IMR-90 (cell line): ENCODE measurements at regions not wholly inside any gene's neighbourhood (a gene's known extent, or its start where the extent isn't known, plus 50 kb on each side); places are given as distances from the start of the nearest gene placed in this dataset.

ENCODE experiments used
- CTCF ChIP-seq: conservative IDR thresholded peaks from 2 replicates; pipeline ENCODE4 v1.5.1; 2012; ENCODE audit warnings: mild to moderate bottlenecking, low read depth, low read length, improper control_type of control experiment
- ELK1 ChIP-seq: fragments of 150-350 bp; IDR thresholded peaks from 2 replicates; pipeline ENCODE4 v1.6.1; 2016; ENCODE audit warnings: low read depth, mild to moderate bottlenecking, low read length, moderate library complexity, borderline replicate concordance
- MAZ ChIP-seq: IDR thresholded peaks from 2 replicates; pipeline ENCODE4 v1.6.1; 2012; ENCODE audit warnings: low read depth, mild to moderate bottlenecking, low read length, improper control_type of control experiment, moderate library complexity, borderline replicate concordance
- RCOR1 ChIP-seq: IDR thresholded peaks from 2 replicates; pipeline ENCODE4 v1.6.1; 2012; ENCODE audit warnings: mild to moderate bottlenecking, low read length, improper control_type of control experiment; ENCODE audit not compliant: insufficient replicate concordance
- RFX5 ChIP-seq: IDR thresholded peaks from 2 replicates; pipeline ENCODE4 v1.8.0; 2012; ENCODE audit warnings: low read depth, mild to moderate bottlenecking, low read length, moderate library complexity

GRCh38 chr18:42341423-42341822 is 386.4 kb downstream of the PIK3C3 start:
- TF ChIP-seq RFX5 (no peak), CTCF (no peak), RCOR1 (no peak), ELK1 (no peak), MAZ (no peak)
